Breast epithelium (tissue), 4 donors: ENCODE measurements at regions not wholly inside any gene's neighbourhood (a gene's known extent, or its start where the extent isn't known, plus 50 kb on each side); places are given as distances from the start of the nearest gene placed in this dataset.

Experiments
- DNase-seq, 2 donors: peaks; one replicate each; pipeline ENCODE4 v3.0.0-alpha.2; 2019; ENCODE audit warnings: low spot score in 2 of 2
- H3K27ac ChIP-seq, 2 donors: fragments of 200-600 bp; sonication (generic) in 1 of 2; one replicate each; pipeline ENCODE4 v1.5.1; 2016 to 2019; ENCODE audit warnings: mild to moderate bottlenecking in 1 of 2
- H3K27me3 ChIP-seq, 2 donors: fragments of 200-600 bp; sonication (generic) in 1 of 2; one replicate each; pipeline versions ENCODE4 v1.5.1 to v1.6.0; 2017 to 2019; ENCODE audit warnings: control low read depth in 1 of 2, mild to moderate bottlenecking in 1 of 2
- H3K36me3 ChIP-seq: fragments of 200-600 bp; one replicate; pipeline ENCODE4 v1.5.1; 2019
- H3K4me1 ChIP-seq, 2 donors: fragments of 200-600 bp; sonication (generic); one replicate each; pipeline ENCODE4 v1.5.1; 2016 to 2019; ENCODE audit warnings: control low read depth in 1 of 2
- H3K4me3 ChIP-seq, 3 donors: fragments of 200-600 bp; sonication (generic); 1 replicate in 2 of 3; 2 replicates in 1 of 3; pipeline ENCODE4 v1.5.1; 2016 to 2019; ENCODE audit warnings: mild to moderate bottlenecking in 3 of 3, moderate library complexity in 2 of 3
- H3K9me3 ChIP-seq, 2 donors: fragments of 200-600 bp; sonication (generic) in 1 of 2; one replicate each; pipeline ENCODE4 v1.5.1; 2016 to 2019; ENCODE audit warnings: control low read depth in 1 of 2
- POLR2A ChIP-seq: fragments of 450-650 bp; IDR thresholded peaks from one replicate; pipeline ENCODE4 v1.6.1; 2016; ENCODE audit warnings: antibody characterized with exemption, mild to moderate bottlenecking, moderate library complexity
- POLR2AphosphoS5 ChIP-seq, 3 donors: sonication (generic); formaldehyde crosslinking; IDR thresholded peaks; one replicate each; pipeline ENCODE4 v1.6.1; 2017; ENCODE audit warnings: antibody characterized with exemption in 3 of 3
- intact Hi-C: fragments of 100-400 bp; cut with DNase I; formaldehyde crosslinking; loops from one replicate; pipeline ENCODE4 v1.15.1; 2023; ENCODE audit warnings: low total_unique reads
- TF ChIP-seq, protein P1 (sequence below), 3 donors: fragments of 450-650 bp; IDR thresholded peaks; one replicate each; pipeline ENCODE4 v1.5.1; 2016 to 2017; ENCODE audit warnings: antibody characterized with exemption in 3 of 3, mild to moderate bottlenecking in 3 of 3, moderate library complexity in 3 of 3

DNA sequence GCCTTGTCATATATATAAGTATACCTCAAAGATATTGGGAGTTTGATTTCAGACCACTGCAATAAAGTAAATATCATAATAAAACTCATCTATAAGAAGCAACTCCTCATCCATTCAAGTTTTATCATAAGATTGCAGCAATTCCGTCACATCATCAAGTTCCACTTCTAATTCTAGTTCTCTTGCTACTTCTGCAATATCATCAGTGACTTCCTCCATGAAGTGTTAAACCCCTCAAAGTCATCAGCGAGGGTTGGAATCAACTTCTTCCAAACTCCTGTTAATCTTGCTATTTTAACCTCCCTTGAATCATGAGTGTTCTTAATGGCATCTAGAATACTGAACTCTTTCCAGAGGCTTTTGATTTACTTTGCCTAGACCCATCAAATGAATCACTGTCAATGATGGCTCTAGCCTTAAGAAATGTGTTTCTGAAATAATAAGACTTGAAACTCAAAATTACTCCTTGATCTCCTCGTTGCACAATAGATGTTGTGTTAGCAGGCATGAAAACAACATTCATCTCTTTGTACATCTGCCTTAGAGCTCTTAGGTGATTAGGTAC, 88.3 kb downstream of the RPE65 start:
- H3K27ac ChIP-seq: no peak overlapping the region
- no peak for TF ChIP-seq POLR2A
- no peak for TF ChIP-seq POLR2AphosphoS5 (IDR thresholded peaks at IDR 0.05)
- TF ChIP-seq, protein P1, sequence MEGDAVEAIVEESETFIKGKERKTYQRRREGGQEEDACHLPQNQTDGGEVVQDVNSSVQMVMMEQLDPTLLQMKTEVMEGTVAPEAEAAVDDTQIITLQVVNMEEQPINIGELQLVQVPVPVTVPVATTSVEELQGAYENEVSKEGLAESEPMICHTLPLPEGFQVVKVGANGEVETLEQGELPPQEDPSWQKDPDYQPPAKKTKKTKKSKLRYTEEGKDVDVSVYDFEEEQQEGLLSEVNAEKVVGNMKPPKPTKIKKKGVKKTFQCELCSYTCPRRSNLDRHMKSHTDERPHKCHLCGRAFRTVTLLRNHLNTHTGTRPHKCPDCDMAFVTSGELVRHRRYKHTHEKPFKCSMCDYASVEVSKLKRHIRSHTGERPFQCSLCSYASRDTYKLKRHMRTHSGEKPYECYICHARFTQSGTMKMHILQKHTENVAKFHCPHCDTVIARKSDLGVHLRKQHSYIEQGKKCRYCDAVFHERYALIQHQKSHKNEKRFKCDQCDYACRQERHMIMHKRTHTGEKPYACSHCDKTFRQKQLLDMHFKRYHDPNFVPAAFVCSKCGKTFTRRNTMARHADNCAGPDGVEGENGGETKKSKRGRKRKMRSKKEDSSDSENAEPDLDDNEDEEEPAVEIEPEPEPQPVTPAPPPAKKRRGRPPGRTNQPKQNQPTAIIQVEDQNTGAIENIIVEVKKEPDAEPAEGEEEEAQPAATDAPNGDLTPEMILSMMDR (IDR thresholded peaks at IDR 0.05): no peak
- no peak for DNase-seq
- no peaks in the 10 kb centered on the region for H3K27me3 ChIP-seq
- H3K4me1 ChIP-seq: no peaks in the 10 kb centered on the region
- intact Hi-C loops: no loop called here
- no peaks in the 10 kb centered on the region for H3K9me3 ChIP-seq
- no peaks in the 10 kb centered on the region for H3K36me3 ChIP-seq
- no peak overlapping the region for H3K4me3 ChIP-seq

DNA sequence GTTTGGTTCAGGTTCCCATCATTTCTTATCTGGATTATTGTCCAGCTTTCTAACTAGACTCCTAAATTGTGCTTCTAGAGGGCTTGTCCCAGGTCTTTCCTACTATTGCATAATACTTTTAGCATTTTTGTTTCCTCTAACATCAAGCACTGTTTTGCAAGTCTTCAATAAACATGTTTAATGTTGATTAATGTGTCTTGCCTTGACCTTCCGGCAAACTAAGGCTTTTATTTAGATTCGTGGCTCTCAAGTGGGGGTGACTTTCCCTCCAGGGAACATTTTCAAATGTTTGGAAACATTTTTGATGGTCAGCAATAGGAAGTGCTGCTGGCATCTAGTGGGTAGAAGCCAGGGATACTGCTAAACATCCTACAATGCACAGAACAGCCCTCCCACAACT, 90.7 kb downstream of the RPE65 start:
- no peak for DNase-seq
- Histone ChIP-seq H3K4me3 (no peak overlapping the region), H3K4me1 (no peaks in the 10 kb centered on the region), H3K9me3 (no peaks in the 10 kb centered on the region), H3K27ac (no peak overlapping the region), H3K36me3 (no peaks in the 10 kb centered on the region), H3K27me3 (no peaks in the 10 kb centered on the region)
- TF ChIP-seq, protein P1 (IDR thresholded peaks at IDR 0.05): no peak
- TF ChIP-seq POLR2AphosphoS5 (IDR thresholded peaks at IDR 0.05) (no peak), POLR2A (no peak)
- intact Hi-C loops: no loop called here

DNA sequence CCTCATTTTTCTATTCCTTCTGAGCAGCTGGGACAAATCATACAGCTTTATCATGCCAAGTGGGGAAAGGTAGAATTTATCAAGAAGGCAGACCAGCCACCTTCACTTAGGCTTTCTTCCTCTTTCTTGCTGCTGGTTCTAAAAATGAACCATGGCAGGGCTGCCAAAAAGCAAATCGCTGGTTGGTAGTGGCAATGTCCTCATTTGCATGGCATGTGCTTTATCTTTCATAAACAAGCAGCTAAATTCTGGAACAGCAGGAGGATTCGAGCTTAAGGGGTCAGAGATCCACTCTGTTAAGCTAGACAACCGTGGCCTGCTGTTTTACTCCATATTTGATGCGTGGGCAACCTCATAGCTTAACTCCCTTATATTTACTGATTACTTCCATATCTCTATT, 91.3 kb downstream of the RPE65 start:
- no peaks in the 10 kb centered on the region for H3K36me3 ChIP-seq
- H3K4me3 ChIP-seq: no peak overlapping the region
- no peaks in the 10 kb centered on the region for H3K4me1 ChIP-seq
- H3K9me3 ChIP-seq: no peaks in the 10 kb centered on the region
- intact Hi-C loops: no loop called here
- TF ChIP-seq, protein P1 (IDR thresholded peaks at IDR 0.05): no peak
- TF ChIP-seq POLR2AphosphoS5 (IDR thresholded peaks at IDR 0.05) (no peak), POLR2A (no peak)
- DNase-seq: no peak
- no peaks in the 10 kb centered on the region for H3K27me3 ChIP-seq
- H3K27ac ChIP-seq: no peak overlapping the region

DNA sequence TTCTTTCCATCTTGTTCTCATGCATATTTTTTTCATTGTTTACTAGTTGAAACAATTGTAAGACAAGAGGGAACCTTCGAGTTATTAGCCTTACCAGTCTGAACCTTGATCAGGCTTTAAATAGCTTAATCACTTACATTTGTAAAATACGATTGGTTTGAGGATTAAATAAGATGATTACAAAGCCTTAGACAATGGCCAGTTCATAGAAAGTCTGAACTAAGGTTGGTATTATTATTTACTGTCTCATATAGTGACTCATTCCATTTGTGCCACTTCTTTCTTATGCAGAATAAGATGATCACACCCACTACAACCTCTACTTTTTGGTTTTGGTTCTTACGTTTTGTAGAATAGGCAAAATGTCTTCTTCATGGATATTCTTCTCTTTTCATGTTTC, 94.1 kb downstream of the RPE65 start:
- Histone ChIP-seq H3K27me3 (no peaks in the 10 kb centered on the region), H3K27ac (no peak overlapping the region), H3K4me1 (no peaks in the 10 kb centered on the region), H3K4me3 (no peak overlapping the region), H3K36me3 (no peaks in the 10 kb centered on the region), H3K9me3 (no peaks in the 10 kb centered on the region)
- no peak for DNase-seq
- intact Hi-C loops: no loop called here
- TF ChIP-seq POLR2AphosphoS5 (IDR thresholded peaks at IDR 0.05): no peak
- TF ChIP-seq, protein P1 (IDR thresholded peaks at IDR 0.05): no peak
- TF ChIP-seq POLR2A: no peak

DNA sequence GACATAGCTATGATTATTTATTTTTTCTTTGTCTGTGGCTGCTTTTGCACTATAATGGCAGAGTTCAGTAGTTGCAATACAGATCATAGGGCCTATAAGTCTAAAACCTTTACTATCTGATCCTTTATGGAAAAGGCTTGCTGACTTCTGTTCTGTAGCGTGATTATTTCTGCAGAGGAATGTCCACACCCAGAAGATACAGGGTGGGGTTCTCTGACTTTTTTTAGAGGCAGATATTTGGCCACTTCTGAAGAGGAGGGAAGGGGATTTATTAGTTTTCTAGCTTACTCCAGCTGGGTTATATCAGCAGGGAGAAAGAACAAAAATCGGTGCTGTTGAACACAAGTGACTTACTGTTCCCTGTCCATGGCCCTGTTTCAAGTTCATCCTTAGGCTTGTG, 97.6 kb downstream of the RPE65 start:
- no peaks in the 10 kb centered on the region for H3K27me3 ChIP-seq
- intact Hi-C loops: no loop called here
- TF ChIP-seq POLR2A (no peak), POLR2AphosphoS5 (IDR thresholded peaks at IDR 0.05) (no peak)
- TF ChIP-seq, protein P1 (IDR thresholded peaks at IDR 0.05): no peak
- H3K27ac ChIP-seq: no peak overlapping the region
- no peak for DNase-seq
- no peaks in the 10 kb centered on the region for H3K36me3 ChIP-seq
- H3K4me3 ChIP-seq: no peak overlapping the region
- H3K9me3 ChIP-seq: no peaks in the 10 kb centered on the region
- no peaks in the 10 kb centered on the region for H3K4me1 ChIP-seq
